OCI-LY1 (cell line): ENCODE measurements at regions not wholly inside any gene's neighbourhood (a gene's known extent, or its start where the extent isn't known, plus 50 kb on each side); places are given as distances from the start of the nearest gene placed in this dataset.

ENCODE experiments used
- H2AFZ ChIP-seq: fragments of 200-600 bp; sonication (generic), shearing (Covaris generic); 2 replicates; pipeline ENCODE4 v1.6.0; 2014; ENCODE audit warnings: antibody characterized with exemption, mild to moderate bottlenecking, low read length
- H3F3A ChIP-seq: fragments of 200-600 bp; sonication (generic), shearing (Covaris generic); 2 replicates; pipeline ENCODE4 v1.6.0; 2014; ENCODE audit warnings: mild to moderate bottlenecking, antibody characterized with exemption, low read length, moderate library complexity; ENCODE audit not compliant: insufficient read depth
- H3K27ac ChIP-seq: fragments of 200-600 bp; sonication (generic); 2 replicates; pipeline ENCODE4 v1.5.1; 2014; ENCODE audit warnings: low read length, mixed run types, mild to moderate bottlenecking, low read depth; ENCODE audit not compliant: poor library complexity, severe bottlenecking
- H3K27me3 ChIP-seq: fragments of 200-600 bp; sonication (generic); 2 replicates; pipeline ENCODE4 v1.6.0; 2014; ENCODE audit warnings: antibody characterized with exemption, mild to moderate bottlenecking, low read length, moderate library complexity; ENCODE audit not compliant: insufficient read depth
- H3K36me3 ChIP-seq: fragments of 200-600 bp; sonication (generic); 2 replicates; pipeline ENCODE4 v1.6.1; 2014; ENCODE audit warnings: mild to moderate bottlenecking, antibody characterized with exemption, low read length, moderate library complexity, mixed read lengths; ENCODE audit not compliant: insufficient read depth
- H3K4me1 ChIP-seq: fragments of 200-600 bp; sonication (generic); 2 replicates; pipeline ENCODE4 v1.5.1; 2014; ENCODE audit warnings: mild to moderate bottlenecking, low read length, moderate library complexity; ENCODE audit not compliant: insufficient read depth, severe bottlenecking
- H3K4me2 ChIP-seq: fragments of 200-600 bp; sonication (generic), shearing (Covaris generic); 2 replicates; pipeline ENCODE4 v1.6.1; 2014; ENCODE audit warnings: low read length
- H3K4me3 ChIP-seq: fragments of 200-600 bp; sonication (generic); 2 replicates; pipeline ENCODE4 v1.5.1; 2014; ENCODE audit warnings: low read length, low read depth, mild to moderate bottlenecking, mixed read lengths; ENCODE audit not compliant: poor library complexity, severe bottlenecking
- H3K79me2 ChIP-seq: fragments of 200-600 bp; shearing (Covaris generic); 2 replicates; pipeline ENCODE4 v1.6.1; 2016; ENCODE audit warnings: mixed run types, low read length, mixed read lengths; ENCODE audit not compliant: insufficient read depth
- H3K9ac ChIP-seq: fragments of 200-600 bp; sonication (generic), shearing (Covaris generic); 2 replicates; pipeline ENCODE4 v1.6.1; 2014; ENCODE audit warnings: mild to moderate bottlenecking, low read length, mixed read lengths
- H3K9me2 ChIP-seq: fragments of 200-600 bp; sonication (generic), shearing (Covaris generic); 2 replicates; pipeline ENCODE4 v1.6.1; 2014; ENCODE audit warnings: low read depth, mild to moderate bottlenecking, low read length, mixed read lengths
- H3K9me3 ChIP-seq: fragments of 200-600 bp; shearing (Covaris generic); 2 replicates; pipeline ENCODE4 v1.6.1; 2014; ENCODE audit warnings: low read length, mixed read lengths
- H4K20me1 ChIP-seq: fragments of 200-600 bp; sonication (generic), shearing (Covaris generic); 2 replicates; pipeline ENCODE4 v1.6.0; 2016; ENCODE audit warnings: mild to moderate bottlenecking, low read length; ENCODE audit not compliant: insufficient read depth
- EZH2 ChIP-seq: fragments of 200-600 bp; sonication (generic), shearing (Covaris generic); IDR thresholded peaks from 2 replicates; pipeline ENCODE4 v1.8.0; 2017; ENCODE audit warnings: borderline replicate concordance, mixed run types, mild to moderate bottlenecking, antibody characterized with exemption, low read length, moderate library complexity, mixed read lengths
- TF ChIP-seq, protein P1 (sequence below): fragments of 200-600 bp; sonication (generic), shearing (Covaris generic); IDR thresholded peaks from 2 replicates; pipeline ENCODE4 v1.5.1; 2017; ENCODE audit warnings: mild to moderate bottlenecking, antibody characterized with exemption, low read length, moderate library complexity, mixed read lengths

DNA sequence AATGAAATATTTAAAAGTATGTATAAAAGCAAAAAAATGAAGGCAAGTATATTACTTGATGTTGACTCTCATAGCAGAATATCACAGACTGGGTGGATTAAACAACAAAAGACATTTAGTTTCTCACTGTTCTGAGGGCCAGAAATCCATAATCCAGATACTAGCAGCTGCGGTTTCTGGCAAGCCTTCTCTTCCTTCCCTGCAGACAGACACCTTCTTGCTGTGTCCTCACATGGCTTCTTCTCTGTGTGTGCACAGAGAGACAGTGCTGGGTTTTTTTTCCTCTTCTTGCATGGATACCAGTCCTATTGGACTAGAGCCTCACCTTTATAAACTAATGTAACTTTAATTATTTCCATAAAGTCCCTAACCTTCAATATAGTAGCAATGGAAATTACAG, 127.9 kb upstream of the AKR1E2 start:
- Histone ChIP-seq H4K20me1 (no peaks in the 10 kb centered on the region), H3K9me2 (no peaks in the 10 kb centered on the region), H3K36me3 (no peaks in the 10 kb centered on the region), H3K4me3 (no peak overlapping the region), H3K27me3 (no peaks in the 10 kb centered on the region), H3F3A (no peaks in the 10 kb centered on the region), H3K79me2 (no peaks in the 10 kb centered on the region), H3K27ac (no peak overlapping the region), H3K9ac (no peak overlapping the region), H2AFZ (no peak overlapping the region), H3K4me2 (no peak overlapping the region), H3K9me3 (no peaks in the 10 kb centered on the region), H3K4me1 (no peaks in the 10 kb centered on the region)
- TF ChIP-seq EZH2 = no peak
- TF ChIP-seq, protein P1, sequence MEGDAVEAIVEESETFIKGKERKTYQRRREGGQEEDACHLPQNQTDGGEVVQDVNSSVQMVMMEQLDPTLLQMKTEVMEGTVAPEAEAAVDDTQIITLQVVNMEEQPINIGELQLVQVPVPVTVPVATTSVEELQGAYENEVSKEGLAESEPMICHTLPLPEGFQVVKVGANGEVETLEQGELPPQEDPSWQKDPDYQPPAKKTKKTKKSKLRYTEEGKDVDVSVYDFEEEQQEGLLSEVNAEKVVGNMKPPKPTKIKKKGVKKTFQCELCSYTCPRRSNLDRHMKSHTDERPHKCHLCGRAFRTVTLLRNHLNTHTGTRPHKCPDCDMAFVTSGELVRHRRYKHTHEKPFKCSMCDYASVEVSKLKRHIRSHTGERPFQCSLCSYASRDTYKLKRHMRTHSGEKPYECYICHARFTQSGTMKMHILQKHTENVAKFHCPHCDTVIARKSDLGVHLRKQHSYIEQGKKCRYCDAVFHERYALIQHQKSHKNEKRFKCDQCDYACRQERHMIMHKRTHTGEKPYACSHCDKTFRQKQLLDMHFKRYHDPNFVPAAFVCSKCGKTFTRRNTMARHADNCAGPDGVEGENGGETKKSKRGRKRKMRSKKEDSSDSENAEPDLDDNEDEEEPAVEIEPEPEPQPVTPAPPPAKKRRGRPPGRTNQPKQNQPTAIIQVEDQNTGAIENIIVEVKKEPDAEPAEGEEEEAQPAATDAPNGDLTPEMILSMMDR = no peak

DNA sequence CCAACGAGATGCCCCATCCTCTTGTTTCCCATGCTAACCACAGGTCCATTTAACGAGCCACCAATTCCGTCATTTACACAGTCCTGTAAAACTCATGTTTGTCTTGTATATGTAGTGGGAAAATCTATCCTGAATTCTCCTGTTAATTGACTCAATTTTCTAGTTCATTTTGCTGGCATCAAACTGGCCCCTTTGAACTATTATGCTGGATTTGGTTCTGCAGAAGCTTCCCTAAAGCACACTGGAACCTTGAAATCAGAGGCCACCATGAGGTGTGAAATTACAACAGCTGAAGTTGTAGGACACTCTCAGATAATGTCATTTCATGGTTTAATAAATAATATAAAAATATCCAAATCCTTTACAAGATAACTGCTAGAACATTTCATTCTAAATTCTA, 129.8 kb upstream of the AKR1E2 start:
- Histone ChIP-seq H3K4me3 (no peak overlapping the region), H3K9me2 (no peaks in the 10 kb centered on the region), H3K27me3 (no peaks in the 10 kb centered on the region), H3K4me1 (no peaks in the 10 kb centered on the region), H2AFZ (no peak overlapping the region), H3K4me2 (no peak overlapping the region), H3F3A (no peaks in the 10 kb centered on the region), H3K9me3 (no peaks in the 10 kb centered on the region), H3K27ac (no peak overlapping the region), H3K36me3 (no peaks in the 10 kb centered on the region), H4K20me1 (no peaks in the 10 kb centered on the region), H3K9ac (no peak overlapping the region), H3K79me2 (no peaks in the 10 kb centered on the region)
- TF ChIP-seq, protein P1 = no peak
- TF ChIP-seq EZH2 = no peak

DNA sequence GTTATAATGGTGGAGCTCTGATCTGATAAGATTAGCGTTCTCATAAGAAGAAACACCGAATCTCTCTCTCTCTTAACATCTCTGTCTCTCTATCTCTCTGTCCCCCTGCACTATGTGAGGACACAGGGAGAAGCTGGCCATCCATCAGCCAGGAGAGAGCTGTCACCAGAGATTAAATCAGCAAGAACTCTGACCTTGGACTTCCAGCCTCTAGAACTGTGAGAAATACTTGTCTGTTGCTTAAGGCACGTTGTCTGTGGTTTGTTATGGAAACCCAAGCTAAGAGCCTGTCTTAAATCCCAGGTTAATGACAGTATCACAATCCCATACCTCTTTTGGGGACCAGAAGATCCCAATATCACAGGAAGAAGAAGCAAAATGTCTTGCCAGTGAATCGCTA, 132.0 kb upstream of the AKR1E2 start:
- TF ChIP-seq, protein P1 = no peak
- TF ChIP-seq EZH2 = no peak
- no peak overlapping the region for H3K27ac ChIP-seq

More for the DNA sequence above, 132.0 kb upstream of the AKR1E2 start:
- Histone ChIP-seq H3K27me3 (no peaks in the 10 kb centered on the region), H3F3A (no peaks in the 10 kb centered on the region), H3K4me2 (no peak overlapping the region), H3K9me3 (no peaks in the 10 kb centered on the region), H2AFZ (no peak overlapping the region), H3K4me1 (no peaks in the 10 kb centered on the region), H4K20me1 (no peaks in the 10 kb centered on the region), H3K36me3 (no peaks in the 10 kb centered on the region), H3K4me3 (no peak overlapping the region), H3K79me2 (no peaks in the 10 kb centered on the region), H3K9me2 (no peaks in the 10 kb centered on the region), H3K9ac (no peak overlapping the region)
